ENCODE measurements at regions not wholly inside any gene's neighbourhood (a gene's known extent, or its start where the extent isn't known, plus 50 kb on each side); places are given as distances from the start of the nearest gene placed in this dataset.
"Not testable (repeated sequence)": the region's sequence is repeated elsewhere in the genome, so short reads cannot be mapped to it uniquely, and the experiment has no call there.

DNA sequence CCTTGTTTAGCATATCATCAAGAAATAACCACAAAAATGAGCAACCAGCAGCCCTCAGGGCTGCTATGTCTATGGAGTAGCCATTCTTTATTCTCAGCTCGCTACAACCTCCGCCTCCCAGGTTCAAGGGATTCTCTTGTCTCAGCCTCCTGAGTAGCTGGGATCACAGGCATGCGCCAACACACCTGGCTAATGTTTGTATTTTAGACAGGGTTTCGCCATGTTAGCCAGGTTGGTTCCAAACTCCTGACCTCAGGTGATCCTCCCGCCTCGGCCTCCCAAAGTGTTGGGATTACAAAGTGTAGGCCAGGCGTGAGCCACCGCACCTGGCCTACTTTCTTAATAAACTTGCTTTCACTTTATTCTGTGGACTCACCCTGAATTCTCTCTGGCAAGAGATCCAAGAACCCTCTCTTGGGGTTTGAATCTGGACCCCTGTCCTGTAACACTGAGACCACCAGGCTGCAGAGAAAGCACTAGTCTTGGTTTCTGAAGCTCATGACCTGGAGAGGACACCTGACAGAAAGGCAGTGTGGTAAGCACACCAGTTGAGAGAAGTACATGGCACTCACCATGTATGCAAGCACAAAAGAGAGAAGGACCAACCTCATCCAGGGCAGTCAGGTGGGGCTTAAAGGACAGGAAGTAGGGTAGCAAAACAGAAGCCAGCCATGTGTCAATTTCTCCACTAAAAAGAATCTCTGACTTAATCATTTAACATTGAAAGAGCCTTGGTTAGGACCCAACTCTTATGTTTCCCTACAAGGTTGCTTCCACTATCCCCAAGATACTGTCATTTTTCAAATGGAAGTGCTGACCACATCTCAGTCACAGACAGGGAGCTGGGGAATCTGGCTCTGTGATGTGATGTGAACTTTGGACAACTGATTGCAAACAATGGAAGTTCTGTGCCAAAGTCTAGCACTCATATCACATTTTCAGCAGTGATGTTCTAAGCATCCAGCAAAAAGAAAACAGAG is 97.4 kb upstream of the DST start:
- DNase-seq = no peak

GRCh38 chr6:56736804-56737203 is 94.1 kb upstream of the DST start:
- no peak for DNase-seq

GRCh38 chr6:56734335-56734734 is 91.6 kb upstream of the DST start:
- no peak for DNase-seq

DNA sequence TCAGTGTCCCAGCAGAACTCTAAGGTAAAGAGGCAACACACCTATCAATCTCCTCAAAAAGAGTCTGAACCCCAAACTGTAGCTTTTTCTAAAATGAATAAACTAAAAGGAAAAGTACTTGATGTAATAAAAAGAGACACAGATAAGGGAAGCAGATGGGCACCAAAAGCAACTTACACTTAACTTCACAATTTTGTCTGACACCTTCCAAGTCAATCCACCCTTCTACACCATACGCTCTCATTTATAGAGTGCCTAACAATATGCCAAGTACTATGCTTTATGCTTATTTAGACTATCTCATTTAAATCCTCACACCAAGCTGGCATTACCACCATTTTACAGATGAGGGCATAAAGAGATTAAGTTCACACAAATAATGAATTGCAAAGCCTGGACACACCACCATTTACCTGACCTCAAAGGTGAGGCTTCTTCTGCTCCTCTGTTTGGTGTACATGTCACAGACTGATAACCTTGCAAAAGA is 90.6 kb upstream of the DST start:
- no peak for DNase-seq

GRCh38 chr6:56732517-56732916 is 89.8 kb upstream of the DST start:
- no peak for DNase-seq

DNA sequence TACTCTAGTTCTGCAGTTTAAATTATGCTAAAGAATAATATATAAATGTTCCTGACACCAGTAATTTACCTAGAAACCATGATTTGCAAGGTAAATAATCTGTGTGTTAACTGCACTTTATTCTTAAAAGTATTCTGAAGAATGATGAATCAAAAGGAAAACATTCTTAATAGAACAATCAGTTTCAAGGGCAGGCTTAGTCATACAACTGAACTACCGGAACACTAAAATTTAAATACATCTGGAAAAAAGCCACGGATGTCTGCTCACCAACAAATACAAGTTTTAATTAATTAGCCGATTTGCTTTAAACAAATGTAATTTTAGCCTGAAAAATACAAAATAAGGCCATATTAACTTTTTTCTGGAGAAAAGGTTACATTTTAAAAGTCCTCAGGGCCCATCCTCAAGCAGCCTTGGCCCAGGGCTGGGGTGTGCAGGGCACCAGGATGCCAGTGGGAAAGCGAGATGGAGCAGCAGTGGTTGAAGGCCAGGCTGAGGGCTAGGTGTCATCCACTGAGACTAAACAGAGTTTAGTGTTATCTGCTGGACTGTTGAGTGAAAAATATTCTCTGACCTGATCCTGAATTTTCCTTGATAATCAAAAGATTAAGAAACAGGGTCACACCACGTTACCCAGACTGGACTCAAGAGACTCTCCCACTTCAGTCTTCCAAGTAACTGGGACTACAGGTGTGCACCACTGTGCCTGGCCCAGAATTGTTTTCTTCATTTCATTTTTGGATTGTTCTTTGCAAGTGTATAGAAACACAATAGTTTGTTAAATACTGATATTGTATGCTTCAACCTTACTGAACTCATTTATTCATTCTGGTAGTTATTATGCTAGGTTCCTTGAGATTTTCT is 88.2 kb upstream of the DST start:
- no peak for DNase-seq

- DNase-seq = no peak
Measured at GRCh38 chr6:56729719-56730118, 87.0 kb upstream of the DST start.

DNA sequence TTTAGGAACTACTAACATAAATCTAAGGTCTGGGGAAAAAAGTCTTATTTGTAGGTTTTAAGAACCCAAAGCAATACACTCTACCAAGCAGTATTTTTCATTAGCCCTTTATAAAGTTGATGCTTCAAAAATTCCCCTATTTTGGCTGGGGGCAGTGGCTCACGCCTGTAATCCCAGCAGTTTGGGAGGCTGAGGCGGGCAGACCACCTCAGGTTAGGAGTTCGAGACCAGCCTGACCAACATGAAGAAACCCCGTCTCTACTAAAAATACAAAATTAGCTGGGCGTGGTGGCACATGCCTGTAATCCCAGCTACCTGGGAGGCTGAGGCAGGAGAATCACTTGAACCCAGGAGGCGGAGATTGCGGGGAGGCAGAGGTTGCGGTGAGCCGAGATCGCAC is 86.5 kb upstream of the DST start:
- DNase-seq = not testable (repeated sequence)

- DNase-seq = no peak
Measured at GRCh38 chr6:56727097-56727850, 84.6 kb upstream of the DST start.

DNA sequence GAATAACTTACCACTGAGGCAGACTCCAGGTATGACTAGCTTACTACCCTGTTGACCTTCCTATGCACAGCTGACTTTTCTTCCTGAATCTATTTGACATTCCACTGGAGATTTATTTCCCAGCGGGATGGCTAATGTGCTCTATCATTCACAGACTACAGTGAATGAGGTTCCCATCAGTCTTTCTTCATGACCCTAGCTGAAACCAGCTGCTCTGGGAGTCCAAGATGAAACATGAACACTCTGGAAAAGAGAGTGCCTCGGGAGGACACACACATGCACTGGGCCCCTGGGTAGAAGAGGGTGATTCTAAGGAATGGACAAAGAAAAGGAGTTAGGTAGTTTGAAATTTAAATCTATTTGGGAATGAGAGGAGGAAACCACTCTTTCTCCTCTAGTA is 82.6 kb upstream of the DST start:
- no peak for DNase-seq

DNA sequence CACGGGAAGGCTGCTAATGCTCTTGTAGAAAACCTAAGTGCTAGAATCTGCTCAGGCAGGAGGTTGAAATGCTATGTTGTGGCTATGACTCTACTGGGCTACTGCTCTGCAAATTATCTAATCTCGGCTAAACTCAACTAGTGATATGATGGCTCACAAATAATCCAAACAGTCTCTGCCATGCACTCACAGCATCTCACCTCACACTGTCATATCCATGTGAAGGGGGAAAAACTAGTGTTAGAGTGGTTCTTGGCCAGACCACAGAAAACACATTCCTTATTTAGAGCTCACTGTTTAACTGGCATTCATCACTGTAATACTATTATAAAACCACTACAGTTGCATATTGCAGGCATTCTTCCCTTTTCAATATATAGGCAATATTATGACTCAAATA is 81.8 kb upstream of the DST start:
- no peak for DNase-seq

GRCh38 chr6:56720882-56721281 is 78.2 kb upstream of the DST start:
- no peak for DNase-seq

DNA sequence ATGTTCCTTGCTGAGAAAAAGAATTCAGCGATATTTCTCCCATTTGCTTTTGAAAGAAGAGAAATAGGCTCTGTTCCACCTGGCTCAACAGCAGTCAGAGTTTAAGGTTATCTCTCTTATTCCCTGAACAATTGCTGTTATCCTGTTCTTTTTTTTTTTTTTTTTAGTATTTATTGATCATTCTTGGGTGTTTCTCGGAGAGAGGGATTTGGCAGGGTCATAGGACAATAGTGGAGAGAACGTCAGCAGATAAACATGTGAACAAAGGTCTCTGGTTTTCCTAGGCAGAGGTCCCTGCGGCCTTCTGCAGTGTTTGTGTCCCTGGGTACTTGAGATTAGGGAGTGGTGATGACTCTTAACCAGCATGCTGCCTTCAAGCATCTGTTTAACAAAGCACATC is 77.5 kb upstream of the DST start:
- not testable (repeated sequence) for DNase-seq

DNA sequence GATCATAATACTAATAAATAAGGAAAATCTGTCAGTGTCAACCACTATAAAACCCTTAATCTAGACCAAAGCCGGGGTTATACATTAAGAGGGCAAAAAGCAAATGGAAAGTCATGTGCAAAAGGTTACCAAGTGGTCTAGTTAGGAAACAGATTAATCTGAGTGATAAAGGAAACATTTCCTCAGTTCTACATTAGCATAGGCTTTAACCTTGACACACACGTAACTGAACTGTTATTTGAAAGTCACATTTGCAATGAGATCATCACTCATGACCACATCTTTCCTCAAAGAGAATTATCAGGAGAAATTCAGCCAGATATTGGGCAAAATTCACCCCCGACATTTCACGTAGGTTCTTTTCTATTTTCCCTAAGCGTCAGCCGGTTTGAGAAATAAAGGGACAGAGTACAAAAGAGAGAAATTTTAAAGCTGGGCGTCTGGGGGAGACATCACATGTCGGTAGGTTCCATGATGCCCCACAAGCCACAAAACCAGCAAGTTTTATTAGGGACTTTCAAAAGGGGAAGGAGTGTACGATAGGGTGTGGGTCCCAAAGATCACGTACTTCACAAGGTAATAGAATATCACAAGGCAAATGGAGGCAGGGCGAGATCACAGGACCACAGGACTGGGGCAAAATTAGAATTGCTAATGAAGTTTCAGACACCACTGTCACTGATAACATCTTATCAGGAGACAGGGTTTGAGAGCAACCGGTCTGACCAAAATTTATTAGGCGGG is 76.8 kb upstream of the DST start:
- not testable (repeated sequence) for DNase-seq

- DNase-seq = no peak
Measured at GRCh38 chr6:56718236-56718635, 75.5 kb upstream of the DST start.

GRCh38 chr6:56716229-56716628 is 73.5 kb upstream of the DST start:
- no peak for DNase-seq

- DNase-seq = no peak
Measured at GRCh38 chr6:56715741-56716140, 73.1 kb upstream of the DST start.

DNA sequence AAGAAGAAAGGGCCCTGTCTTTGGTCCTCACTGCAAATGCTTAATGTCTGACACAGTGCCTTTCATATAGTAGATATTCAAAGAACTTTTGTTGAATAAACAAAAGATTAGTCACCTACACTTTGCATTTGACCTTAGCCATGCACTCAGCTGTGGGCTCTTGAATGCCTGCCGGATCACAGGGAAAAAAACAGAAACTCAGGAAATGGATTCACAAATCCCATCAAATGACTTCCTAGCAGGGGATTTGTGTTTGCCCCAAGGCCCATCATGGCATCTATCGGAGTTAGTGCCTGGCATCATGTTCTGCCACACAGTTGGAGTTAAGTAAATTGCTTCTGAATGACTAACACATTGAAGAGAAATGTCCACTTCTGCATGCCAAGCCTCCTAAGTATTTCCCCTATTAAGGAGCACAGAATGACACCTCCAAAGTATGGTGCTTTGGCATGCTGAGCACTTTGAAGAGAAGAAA is 72.3 kb upstream of the DST start:
- DNase-seq = no peak

GRCh38 chr6:56714273-56714672 is 71.6 kb upstream of the DST start:
- no peak for DNase-seq

- no peak for DNase-seq
Measured at GRCh38 chr6:56713254-56713672, 70.6 kb upstream of the DST start.

- DNase-seq = no peak
Measured at GRCh38 chr6:56710967-56711366, 68.3 kb upstream of the DST start.

GRCh38 chr6:56709650-56710049 is 67.0 kb upstream of the DST start:
- DNase-seq = no peak
